ENCODE measurements at regions not wholly inside any gene's neighbourhood (a gene's known extent, or its start where the extent isn't known, plus 50 kb on each side); places are given as distances from the start of the nearest gene placed in this dataset.

DNA sequence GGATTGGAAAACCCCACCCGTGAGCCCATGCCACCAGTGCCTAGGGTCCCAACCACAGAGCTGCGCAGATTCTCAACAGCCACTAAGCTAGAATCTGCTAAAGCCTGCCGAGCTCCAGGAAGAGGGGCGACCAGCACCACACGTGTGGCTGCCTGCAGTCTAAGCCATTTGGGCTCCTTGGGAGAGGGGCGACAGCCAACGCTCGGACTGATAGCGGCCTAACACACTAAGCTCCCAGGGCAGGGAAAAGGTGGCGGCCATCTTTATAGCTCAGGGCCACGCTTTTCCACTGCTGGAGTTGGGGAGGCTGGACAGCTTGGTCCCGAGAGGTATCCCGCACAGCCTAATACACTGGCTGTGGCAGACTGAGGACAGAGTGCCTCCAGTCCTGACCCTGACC, 631.8 kb downstream of the CETN3 start:
- DNase-seq (ENCODE audit: low spot score) = no peak
- Mint-ChIP-seq H3K9me3 (peaks cover 33% of the 10 kb centered on the region), H3K4me1 (ENCODE audit: low read depth in 2 of 2) (no peaks in the 10 kb centered on the region), H3K27me3 (no peaks in the 10 kb centered on the region), H3K36me3 (peaks cover 31% of the 10 kb centered on the region), H3K27ac (no peak overlapping the region), H3K4me3 (no peak overlapping the region)
- ATAC-seq = peak in 1 of 2 donors; percentile 20

GRCh38 chr5:89769975-89770374, 639.6 kb downstream of the CETN3 start:
- Mint-ChIP-seq H3K4me1 (ENCODE audit: low read depth in 2 of 2) (no peaks in the 10 kb centered on the region), H3K27me3 (no peaks in the 10 kb centered on the region), H3K4me3 (no peak overlapping the region), H3K36me3 (no peaks in the 10 kb centered on the region), H3K9me3 (peaks cover 3% of the 10 kb centered on the region), H3K27ac (no peak overlapping the region)
- no peak for ATAC-seq
- DNase-seq (ENCODE audit: low spot score) = no peak

GRCh38 chr5:89759802-89760201, 649.8 kb downstream of the CETN3 start:
- Mint-ChIP-seq H3K9me3 (no peaks in the 10 kb centered on the region), H3K27me3 (no peaks in the 10 kb centered on the region), H3K4me1 (ENCODE audit: low read depth in 2 of 2) (no peaks in the 10 kb centered on the region), H3K4me3 (no peak overlapping the region), H3K36me3 (no peaks in the 10 kb centered on the region), H3K27ac (no peak overlapping the region)
- ATAC-seq (no peak), DNase-seq (ENCODE audit: low spot score) (no peak)

GRCh38 chr5:89758146-89758545, 651.4 kb downstream of the CETN3 start:
- DNase-seq (ENCODE audit: low spot score) (no peak), ATAC-seq (no peak)
- H3K9me3 Mint-ChIP-seq = no peaks in the 10 kb centered on the region
- no peak overlapping the region for H3K27ac Mint-ChIP-seq
- H3K27me3 Mint-ChIP-seq = no peaks in the 10 kb centered on the region
- H3K4me1 Mint-ChIP-seq (ENCODE audit: low read depth in 2 of 2) = no peaks in the 10 kb centered on the region
- no peak overlapping the region for H3K4me3 Mint-ChIP-seq
- H3K36me3 Mint-ChIP-seq = no peaks in the 10 kb centered on the region

DNA sequence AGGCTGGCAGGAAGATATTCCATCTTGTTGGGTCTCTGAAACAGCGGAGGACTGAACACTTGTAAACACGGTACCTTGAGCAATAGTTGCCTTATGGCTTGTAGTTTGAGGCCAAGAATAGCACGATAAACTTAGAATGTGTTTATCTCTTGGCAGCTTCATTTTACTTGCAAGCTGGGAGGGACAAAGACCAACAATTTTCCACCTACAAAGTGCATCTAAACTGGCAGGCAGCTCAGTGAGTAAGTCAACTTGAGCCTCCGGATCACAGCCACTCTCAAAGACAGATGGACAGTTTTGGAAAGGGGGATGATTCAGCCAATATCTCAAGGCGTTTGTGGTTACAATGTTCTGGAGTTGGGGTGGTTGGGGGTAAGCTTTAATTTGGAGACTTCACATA, 652.6 kb downstream of the CETN3 start:
- Mint-ChIP-seq H3K36me3 (no peaks in the 10 kb centered on the region), H3K27me3 (no peaks in the 10 kb centered on the region), H3K27ac (no peak overlapping the region), H3K9me3 (no peaks in the 10 kb centered on the region), H3K4me1 (ENCODE audit: low read depth in 2 of 2) (no peaks in the 10 kb centered on the region), H3K4me3 (no peak overlapping the region)
- DNase-seq (ENCODE audit: low spot score) (no peak), ATAC-seq (no peak)

- Mint-ChIP-seq H3K4me1 (ENCODE audit: low read depth in 2 of 2) (no peaks in the 10 kb centered on the region), H3K27me3 (no peaks in the 10 kb centered on the region), H3K27ac (no peak overlapping the region), H3K36me3 (no peaks in the 10 kb centered on the region), H3K9me3 (no peaks in the 10 kb centered on the region), H3K4me3 (no peak overlapping the region)
- ATAC-seq (no peak), DNase-seq (ENCODE audit: low spot score) (no peak)
These were observed 654.5 kb downstream of the CETN3 start for GRCh38 chr5:89755024-89755423.

DNA sequence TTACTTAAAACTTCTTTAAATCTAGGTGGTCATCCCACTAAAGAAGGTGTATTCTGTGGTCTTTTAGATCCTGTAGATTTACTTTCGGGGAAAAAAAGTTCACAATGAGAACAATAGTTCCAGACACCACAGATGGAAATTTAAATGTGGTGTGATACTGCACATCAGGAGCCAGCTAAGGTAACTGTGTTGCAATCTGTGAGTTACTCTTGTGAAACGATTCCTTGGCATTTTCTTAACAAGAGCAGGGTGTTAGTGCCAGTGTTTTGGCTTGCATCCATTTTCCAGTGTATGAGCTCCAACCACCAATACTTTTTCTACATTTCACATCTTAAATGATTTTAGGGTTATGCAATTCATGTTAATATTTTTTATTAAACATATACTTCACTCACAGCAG, 674.5 kb downstream of the CETN3 start:
- ATAC-seq = no peak
- no peak for DNase-seq (ENCODE audit: low spot score)
- Mint-ChIP-seq H3K9me3 (peaks cover 3% of the 10 kb centered on the region), H3K36me3 (no peaks in the 10 kb centered on the region), H3K4me3 (no peak overlapping the region), H3K27me3 (no peaks in the 10 kb centered on the region), H3K27ac (no peak overlapping the region), H3K4me1 (ENCODE audit: low read depth in 2 of 2) (no peaks in the 10 kb centered on the region)

DNA sequence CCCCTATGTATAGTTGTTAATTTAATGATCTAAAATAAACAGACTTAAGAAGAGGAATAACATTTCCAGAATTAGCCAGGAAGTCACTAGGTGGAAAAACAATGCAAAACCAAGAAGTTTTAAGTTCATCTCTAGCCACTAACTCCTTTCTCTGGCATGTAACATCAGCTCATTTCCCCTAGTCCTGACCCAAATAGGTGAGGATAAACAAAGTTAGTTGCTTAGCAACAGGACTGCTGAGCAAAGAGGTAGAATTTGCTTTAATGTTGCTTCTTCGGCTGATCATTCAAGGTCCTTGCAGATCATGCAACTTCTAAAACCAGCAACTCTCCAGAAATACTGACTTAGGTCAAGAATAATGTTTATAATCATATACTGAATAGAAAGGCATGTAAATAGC, 675.8 kb downstream of the CETN3 start:
- Mint-ChIP-seq H3K9me3 (peaks cover 3% of the 10 kb centered on the region), H3K4me1 (ENCODE audit: low read depth in 2 of 2) (no peaks in the 10 kb centered on the region), H3K4me3 (no peak overlapping the region), H3K27me3 (no peaks in the 10 kb centered on the region), H3K27ac (no peak overlapping the region), H3K36me3 (no peaks in the 10 kb centered on the region)
- ATAC-seq (no peak), DNase-seq (ENCODE audit: low spot score) (no peak)

DNA sequence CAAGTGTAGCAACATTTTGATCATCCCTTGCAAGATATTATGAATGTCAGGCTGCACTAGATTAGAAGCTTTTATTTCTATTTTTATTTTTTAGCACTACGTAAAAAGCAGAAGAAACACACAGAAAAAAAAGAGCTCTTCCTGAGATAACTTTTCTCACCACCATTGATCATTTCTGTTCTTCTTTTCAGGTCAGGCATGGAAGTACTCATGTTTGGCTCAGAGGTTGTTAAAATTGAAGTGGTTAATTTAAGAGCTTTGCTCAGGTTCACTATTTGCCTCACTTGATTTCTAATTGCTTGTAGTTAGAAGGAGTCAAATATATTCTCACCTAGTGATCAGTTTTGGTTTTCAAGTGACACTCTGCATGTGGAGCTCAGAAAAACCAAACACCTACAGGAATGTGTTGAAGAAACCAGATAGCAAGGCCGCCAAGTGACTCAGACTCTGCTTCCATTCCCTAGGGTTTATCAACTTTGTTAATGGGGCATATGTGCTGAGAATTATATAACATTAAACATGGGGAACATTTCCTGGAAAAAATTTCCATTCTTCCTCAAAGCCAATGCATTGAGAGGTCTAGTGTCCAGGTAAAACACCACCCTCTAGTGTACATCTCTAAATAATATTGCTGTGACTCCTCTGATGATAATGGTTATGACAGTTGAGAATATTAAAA, 679.8 kb downstream of the CETN3 start:
- no peaks in the 10 kb centered on the region for H3K4me1 Mint-ChIP-seq (ENCODE audit: low read depth in 2 of 2)
- H3K9me3 Mint-ChIP-seq = no peaks in the 10 kb centered on the region
- DNase-seq (ENCODE audit: low spot score) (no peak), ATAC-seq (no peak)
- no peak overlapping the region for H3K4me3 Mint-ChIP-seq
- no peaks in the 10 kb centered on the region for H3K36me3 Mint-ChIP-seq
- H3K27ac Mint-ChIP-seq = no peak overlapping the region
- H3K27me3 Mint-ChIP-seq = no peaks in the 10 kb centered on the region

DNA sequence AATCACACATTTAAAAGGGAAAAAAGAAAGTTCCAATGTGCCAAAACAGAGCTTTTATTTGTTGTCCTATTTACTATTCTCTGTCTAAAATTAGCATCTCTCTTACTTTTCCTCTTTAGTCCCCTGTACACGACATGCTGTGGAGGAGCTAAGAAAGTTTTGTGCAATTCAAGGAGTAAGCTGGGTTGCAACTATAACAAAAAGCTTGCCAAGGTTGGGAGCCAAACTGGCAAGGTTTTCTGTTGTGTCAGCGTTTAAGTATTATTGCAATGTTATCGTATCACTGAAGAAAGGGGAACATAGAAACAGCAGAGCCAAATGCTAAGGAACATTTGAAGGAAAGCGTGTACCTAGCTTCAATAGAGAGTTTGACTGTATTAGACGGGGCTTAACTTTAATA, 680.8 kb downstream of the CETN3 start:
- H3K4me3 Mint-ChIP-seq = no peak overlapping the region
- ATAC-seq (no peak), DNase-seq (ENCODE audit: low spot score) (no peak)
- no peaks in the 10 kb centered on the region for H3K9me3 Mint-ChIP-seq
- H3K27ac Mint-ChIP-seq = no peak overlapping the region
- no peaks in the 10 kb centered on the region for H3K36me3 Mint-ChIP-seq
- no peaks in the 10 kb centered on the region for H3K27me3 Mint-ChIP-seq
- H3K4me1 Mint-ChIP-seq (ENCODE audit: low read depth in 2 of 2) = no peaks in the 10 kb centered on the region

DNA sequence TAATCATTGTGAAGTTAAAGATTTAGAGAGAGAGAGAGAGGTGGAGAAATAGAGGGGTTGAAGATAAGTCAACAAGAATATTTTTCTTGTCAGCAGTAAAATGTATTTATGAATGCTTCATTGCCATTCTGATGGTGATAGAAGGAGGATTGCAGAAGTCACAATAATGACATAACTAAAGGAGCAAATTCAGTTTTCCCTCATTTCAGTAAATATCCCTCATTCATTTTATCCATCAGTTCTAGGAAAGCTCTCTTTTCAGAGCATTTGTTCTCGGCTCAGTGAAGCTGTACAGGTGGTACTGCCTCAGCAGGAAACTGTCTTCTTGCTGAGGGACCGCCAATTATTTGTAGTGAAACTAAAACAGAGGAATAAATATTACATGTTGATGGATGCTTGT, 681.4 kb downstream of the CETN3 start:
- no peaks in the 10 kb centered on the region for H3K27me3 Mint-ChIP-seq
- no peaks in the 10 kb centered on the region for H3K9me3 Mint-ChIP-seq
- no peaks in the 10 kb centered on the region for H3K36me3 Mint-ChIP-seq
- H3K4me3 Mint-ChIP-seq = no peak overlapping the region
- DNase-seq (ENCODE audit: low spot score) = no peak
- ATAC-seq = no peak
- no peaks in the 10 kb centered on the region for H3K4me1 Mint-ChIP-seq (ENCODE audit: low read depth in 2 of 2)
- no peak overlapping the region for H3K27ac Mint-ChIP-seq

GRCh38 chr5:89724379-89725095, 685.0 kb downstream of the CETN3 start:
- no peak for DNase-seq (ENCODE audit: low spot score)
- Mint-ChIP-seq H3K36me3 (no peaks in the 10 kb centered on the region), H3K9me3 (no peaks in the 10 kb centered on the region), H3K4me1 (ENCODE audit: low read depth in 2 of 2) (no peaks in the 10 kb centered on the region), H3K27me3 (no peaks in the 10 kb centered on the region), H3K4me3 (no peak overlapping the region), H3K27ac (no peak overlapping the region)
- no peak for ATAC-seq

- no peak overlapping the region for H3K27ac Mint-ChIP-seq
- no peaks in the 10 kb centered on the region for H3K4me1 Mint-ChIP-seq (ENCODE audit: low read depth in 2 of 2)
- no peaks in the 10 kb centered on the region for H3K9me3 Mint-ChIP-seq
- no peaks in the 10 kb centered on the region for H3K36me3 Mint-ChIP-seq
- no peak overlapping the region for H3K4me3 Mint-ChIP-seq
- no peaks in the 10 kb centered on the region for H3K27me3 Mint-ChIP-seq
- DNase-seq (ENCODE audit: low spot score) = no peak
- ATAC-seq = no peak
These were observed 685.6 kb downstream of the CETN3 start for GRCh38 chr5:89723907-89724306.

DNA sequence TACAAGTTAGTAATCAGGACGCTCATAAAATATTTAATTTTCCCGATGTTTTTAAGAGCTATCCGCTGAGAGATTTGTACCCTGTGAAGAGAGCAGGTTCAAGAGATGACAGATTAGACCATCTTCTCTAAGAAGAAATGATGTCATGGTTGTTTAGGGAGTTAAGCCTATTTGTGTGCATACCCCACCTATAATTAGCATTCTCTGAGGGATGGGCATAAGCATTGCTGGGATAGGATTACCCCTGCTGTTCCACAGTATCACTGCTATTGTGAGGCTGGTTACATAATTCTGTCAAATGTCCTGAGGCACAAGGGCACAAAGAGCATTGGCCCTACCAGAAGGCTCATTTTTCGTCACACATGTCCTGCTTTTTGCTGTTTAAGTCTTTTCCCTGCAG, 687.0 kb downstream of the CETN3 start:
- H3K36me3 Mint-ChIP-seq = no peaks in the 10 kb centered on the region
- no peak overlapping the region for H3K4me3 Mint-ChIP-seq
- H3K4me1 Mint-ChIP-seq (ENCODE audit: low read depth in 2 of 2) = no peaks in the 10 kb centered on the region
- no peak for DNase-seq (ENCODE audit: low spot score)
- H3K27me3 Mint-ChIP-seq = no peaks in the 10 kb centered on the region
- no peak for ATAC-seq
- no peak overlapping the region for H3K27ac Mint-ChIP-seq
- H3K9me3 Mint-ChIP-seq = no peaks in the 10 kb centered on the region

DNA sequence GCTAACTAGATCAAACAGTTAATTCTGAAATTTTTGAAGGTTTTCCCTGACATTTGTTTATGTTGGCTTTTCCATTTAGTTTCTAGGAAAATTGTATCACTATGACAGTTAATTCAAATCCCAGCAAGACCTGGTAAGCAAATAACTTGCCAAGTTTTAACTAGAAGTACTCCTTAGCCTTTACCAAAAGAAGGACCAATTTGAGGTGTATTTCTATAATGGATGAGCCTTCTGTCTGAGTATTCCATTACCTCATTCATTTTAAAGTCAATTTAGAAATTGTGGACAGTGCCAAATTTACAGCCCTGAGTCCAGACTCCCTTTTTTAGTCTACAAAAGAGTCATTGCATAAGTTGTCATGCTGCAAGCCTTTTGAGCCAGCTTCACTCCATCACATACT, 687.6 kb downstream of the CETN3 start:
- DNase-seq (ENCODE audit: low spot score) (no peak), ATAC-seq (no peak)
- H3K4me3 Mint-ChIP-seq = no peak overlapping the region
- no peaks in the 10 kb centered on the region for H3K27me3 Mint-ChIP-seq
- no peak overlapping the region for H3K27ac Mint-ChIP-seq
- no peaks in the 10 kb centered on the region for H3K9me3 Mint-ChIP-seq
- H3K4me1 Mint-ChIP-seq (ENCODE audit: low read depth in 2 of 2) = no peaks in the 10 kb centered on the region
- H3K36me3 Mint-ChIP-seq = no peaks in the 10 kb centered on the region
